GM20000 (cell line): ENCODE measurements at regions not wholly inside any gene's neighbourhood (a gene's known extent, or its start where the extent isn't known, plus 50 kb on each side); places are given as distances from the start of the nearest gene placed in this dataset.

Experiments
- DNase-seq: peaks from one replicate; pipeline ENCODE4 v3.0.0; 2012; ENCODE audit warnings: low spot score
- TF ChIP-seq, protein P1 (sequence below): IDR thresholded peaks from 2 replicates; pipeline ENCODE4 v1.5.1; 2012; ENCODE audit warnings: mild to moderate bottlenecking, control low read depth; ENCODE audit errors: extremely low read depth, missing control alignments

DNA sequence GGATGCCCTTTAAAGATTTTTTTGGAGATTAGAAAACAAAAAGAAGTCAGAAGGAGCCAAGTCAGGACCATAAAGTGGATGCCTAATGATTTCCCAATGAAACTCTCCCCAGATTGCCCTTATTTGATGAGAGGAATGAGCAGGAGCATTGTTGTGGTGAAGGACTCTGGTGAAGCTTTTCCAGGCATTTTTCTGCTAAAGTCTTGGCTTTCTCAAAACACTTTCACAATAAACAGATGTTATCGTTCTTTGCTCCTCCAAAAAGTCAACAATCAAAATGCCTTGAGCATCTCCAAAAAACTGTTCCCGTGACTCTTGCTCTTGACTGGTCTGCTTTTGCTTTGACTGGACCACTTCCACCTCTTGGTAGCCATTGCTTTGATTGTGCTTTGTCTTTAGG lies 121.8 kb downstream of the CAAP1 start:
- TF ChIP-seq, protein P1, sequence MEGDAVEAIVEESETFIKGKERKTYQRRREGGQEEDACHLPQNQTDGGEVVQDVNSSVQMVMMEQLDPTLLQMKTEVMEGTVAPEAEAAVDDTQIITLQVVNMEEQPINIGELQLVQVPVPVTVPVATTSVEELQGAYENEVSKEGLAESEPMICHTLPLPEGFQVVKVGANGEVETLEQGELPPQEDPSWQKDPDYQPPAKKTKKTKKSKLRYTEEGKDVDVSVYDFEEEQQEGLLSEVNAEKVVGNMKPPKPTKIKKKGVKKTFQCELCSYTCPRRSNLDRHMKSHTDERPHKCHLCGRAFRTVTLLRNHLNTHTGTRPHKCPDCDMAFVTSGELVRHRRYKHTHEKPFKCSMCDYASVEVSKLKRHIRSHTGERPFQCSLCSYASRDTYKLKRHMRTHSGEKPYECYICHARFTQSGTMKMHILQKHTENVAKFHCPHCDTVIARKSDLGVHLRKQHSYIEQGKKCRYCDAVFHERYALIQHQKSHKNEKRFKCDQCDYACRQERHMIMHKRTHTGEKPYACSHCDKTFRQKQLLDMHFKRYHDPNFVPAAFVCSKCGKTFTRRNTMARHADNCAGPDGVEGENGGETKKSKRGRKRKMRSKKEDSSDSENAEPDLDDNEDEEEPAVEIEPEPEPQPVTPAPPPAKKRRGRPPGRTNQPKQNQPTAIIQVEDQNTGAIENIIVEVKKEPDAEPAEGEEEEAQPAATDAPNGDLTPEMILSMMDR, result no peak

DNA sequence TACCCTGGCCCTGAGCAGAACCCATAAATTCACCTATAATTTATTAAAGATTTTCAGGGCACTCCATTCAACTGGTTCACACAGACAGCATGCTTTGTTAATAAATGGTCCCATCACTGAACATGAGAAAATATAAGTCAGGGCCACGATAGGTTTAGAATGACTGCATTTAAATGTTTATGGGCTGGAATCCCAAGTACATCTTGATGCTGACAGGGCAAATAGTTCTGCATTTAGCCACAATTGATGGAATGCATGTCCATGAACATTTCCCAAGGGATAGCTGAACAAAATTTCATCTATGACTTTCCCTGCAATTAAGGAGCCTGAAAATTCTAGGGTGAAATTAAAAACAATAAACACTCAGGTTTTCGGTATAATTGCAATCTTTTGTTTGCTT lies 124.5 kb downstream of the CAAP1 start:
- TF ChIP-seq, protein P1, result no peak

More for the DNA sequence above, 121.8 kb downstream of the CAAP1 start:
- no peak for DNase-seq

DNA sequence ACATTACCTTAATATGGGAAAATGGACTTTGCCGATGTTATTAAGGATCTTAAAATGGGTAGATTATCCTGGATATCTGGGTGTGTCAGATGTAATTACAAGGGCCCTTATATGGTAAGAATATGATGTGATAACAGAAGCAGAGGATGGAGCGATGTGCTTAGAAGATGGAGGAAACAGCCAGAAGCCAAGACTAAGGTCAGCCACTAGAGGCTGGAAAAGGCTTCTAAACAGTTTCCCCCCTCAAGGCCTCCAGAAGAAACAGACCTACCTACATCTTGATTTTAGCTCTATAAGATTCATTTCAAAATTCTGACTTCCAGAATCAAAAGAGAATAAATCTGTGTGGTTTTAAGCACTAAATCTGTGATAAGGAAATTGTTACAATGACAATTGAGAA lies 131.9 kb downstream of the CAAP1 start:
- TF ChIP-seq, protein P1, result no peak
- DNase-seq, result no peak

More for the DNA sequence above, 124.5 kb downstream of the CAAP1 start:
- no peak for DNase-seq

DNA sequence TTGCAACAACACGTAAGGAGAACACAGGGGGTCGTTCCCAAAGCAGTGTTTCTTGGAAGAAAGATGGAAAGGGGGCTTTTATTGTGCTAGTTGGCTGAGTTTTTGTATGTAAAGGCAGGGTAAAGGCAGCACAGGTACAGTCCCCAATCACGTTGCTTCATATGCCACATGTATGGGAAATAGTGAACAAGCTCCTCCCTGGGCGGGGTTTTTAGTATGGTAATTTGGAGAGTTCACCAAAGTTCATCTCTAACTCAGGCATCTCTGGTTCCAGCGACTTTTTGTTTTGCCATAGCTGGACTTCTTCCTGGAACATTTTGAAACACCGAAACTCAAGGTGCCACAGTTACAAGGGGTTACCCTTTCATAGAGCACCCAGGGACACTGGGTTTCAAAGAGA lies 133.9 kb downstream of the CAAP1 start:
- DNase-seq, result no peak
- TF ChIP-seq, protein P1, result no peak

DNA sequence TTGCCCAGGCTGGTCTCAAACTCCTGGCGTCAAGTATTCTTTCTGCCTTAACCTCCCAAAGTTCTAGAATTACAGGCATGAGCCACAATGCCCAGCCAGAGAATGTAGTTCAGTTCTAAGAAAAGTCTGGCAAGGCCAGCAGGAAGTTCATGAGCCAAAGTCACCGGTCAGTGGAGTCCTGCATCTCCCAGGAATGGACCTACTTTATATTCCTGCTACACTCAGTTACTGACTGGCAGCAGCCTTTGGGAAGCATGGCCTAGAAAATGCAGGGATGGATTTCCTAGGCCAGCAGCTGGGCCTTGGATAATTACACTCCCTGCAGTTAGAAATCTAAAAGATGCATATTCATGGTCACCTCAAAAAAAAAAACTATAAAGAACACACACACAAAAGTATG lies 135.7 kb downstream of the CAAP1 start:
- no peak for DNase-seq
- TF ChIP-seq, protein P1, result no peak

DNA sequence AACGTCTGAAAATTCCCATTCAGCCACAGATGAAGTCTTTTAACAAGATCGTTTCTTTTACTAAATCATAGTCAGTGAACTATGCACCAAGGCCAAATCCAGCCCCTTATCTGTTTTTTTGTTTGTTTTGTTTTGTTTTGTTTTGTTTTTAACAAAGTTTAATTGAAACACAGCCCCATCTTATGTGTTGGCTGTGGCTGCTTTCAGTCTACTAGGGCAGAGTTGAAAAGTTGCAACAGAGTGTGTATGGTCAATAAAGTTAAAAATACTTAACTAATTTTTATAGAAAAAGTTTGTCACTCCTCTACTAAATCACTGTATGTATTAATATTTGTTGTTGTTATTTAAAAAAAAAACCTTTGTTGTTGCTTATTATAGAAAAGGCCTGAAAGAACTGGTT lies 137.1 kb downstream of the CAAP1 start:
- DNase-seq, result no peak
- TF ChIP-seq, protein P1, result no peak

DNA sequence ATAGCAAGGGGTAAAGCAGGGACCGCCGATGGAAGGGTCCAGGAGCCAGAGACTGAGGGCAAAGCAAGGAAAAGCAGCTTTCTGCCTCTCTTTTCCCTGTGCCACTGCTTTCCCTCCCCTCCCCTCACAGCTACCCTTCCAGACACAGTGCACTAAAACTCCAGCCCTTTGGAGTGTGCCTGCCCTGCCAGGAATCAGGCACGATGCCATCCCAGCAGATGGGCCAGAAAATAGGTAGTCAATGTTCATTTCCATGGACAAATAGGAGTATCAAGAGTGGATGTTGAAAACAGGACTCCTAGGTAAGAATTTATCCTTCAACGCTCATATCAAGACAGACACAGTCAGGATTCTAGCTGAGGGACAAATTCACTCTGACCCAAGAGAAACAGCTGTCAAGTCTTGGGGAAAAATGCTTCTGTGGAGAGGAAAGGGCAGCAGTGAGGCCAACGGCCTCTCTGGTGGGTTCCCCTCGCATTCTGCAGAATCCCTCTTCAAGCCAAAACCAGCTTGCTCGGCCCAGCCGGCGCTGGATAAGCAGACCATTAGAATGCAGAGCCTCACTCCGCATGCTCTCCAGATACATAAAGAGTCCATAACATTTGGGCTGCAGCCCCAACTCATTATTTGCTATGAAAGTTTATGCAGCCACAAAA lies 138.0 kb downstream of the CAAP1 start:
- no peak for DNase-seq
- TF ChIP-seq, protein P1, result no peak
